ENCODE measurements at regions not wholly inside any gene's neighbourhood (a gene's known extent, or its start where the extent isn't known, plus 50 kb on each side); places are given as distances from the start of the nearest gene placed in this dataset.
A peak's percentile ranks its signal among the peaks of the same experiment; 100 is the strongest.

DNA sequence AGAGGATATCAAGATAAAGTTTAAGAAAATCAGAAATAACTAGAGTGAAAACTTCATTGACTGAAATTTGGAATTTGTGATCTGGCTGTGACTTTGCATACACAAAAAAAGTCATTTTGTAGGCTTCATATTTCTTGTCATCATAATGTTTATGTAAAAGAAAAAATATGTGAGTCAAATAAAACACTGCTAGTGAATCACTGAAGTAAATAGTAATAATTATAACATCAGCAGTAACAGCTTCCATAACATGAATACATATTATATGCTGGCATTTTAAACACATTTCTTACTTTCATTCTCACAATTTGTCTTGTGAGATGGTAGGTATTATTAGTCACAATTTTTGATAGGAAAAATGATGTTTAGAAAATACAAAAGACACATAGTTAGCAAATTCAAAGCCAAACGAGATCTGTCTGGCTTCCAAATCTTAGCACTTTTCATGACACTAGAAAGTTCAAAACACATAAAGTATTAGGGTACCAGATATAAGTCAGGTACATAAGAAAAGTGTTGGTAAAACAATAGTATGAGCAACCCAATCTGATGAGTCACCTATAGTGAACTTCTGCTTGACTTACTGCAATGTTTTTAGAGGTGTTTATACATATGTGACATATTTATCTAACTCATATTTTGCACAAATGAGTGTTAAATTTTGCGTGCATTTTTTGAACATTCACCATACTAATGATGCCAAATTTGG is 241.0 kb upstream of the SNX7 start:
- DNase-seq: no peak

GRCh38 chr1:98417820-98418219 is 243.7 kb upstream of the SNX7 start:
- no peak for DNase-seq

DNA sequence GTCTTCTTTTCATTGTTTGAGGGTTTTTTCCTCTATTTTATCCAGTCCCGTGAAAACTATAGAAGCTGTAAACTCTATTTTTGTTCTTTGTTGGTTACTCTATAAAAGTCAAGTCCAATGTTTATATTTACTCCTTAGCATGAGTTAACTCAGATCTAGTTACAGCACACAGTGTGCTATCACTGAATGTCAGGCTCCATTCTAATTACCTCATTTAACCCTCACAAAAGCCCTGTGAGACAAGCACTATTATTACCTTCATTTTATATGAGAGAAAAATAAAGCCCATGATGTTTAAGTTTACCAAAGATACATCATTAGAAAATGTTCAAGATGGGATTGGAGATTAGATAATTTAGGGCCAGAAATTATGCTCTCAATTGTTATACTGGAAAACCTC is 251.4 kb upstream of the SNX7 start:
- no peak for DNase-seq

GRCh38 chr1:98406352-98407088 is 255.0 kb upstream of the SNX7 start:
- no peak for DNase-seq

DNA sequence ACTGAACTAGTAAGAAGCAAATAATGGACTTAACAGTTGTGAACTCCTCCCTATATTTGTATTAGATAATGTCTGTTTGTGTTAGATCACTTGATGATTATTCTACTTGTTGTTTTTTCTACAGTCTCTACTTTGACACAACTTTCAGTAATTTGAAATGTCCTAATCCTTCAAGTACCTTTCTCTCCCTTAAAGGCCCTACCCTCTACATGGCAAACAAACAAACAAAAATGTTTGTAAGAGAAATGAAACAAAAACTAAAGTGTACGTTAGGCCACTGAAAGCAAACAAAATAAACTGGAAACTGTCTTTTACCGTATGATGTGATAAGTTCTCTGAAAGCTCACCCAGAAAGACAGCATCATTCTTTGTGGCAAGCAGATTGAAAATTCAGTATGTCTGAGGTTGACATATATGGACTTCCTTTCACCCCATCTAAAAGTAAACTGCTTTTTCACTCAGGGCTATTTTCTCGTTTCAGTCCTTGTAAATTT is 255.9 kb upstream of the SNX7 start:
- no peak for DNase-seq

- DNase-seq: no peak
These were observed 256.7 kb upstream of the SNX7 start for GRCh38 chr1:98404866-98405265.

- DNase-seq: peak in 1 of 2 donors; percentile 58
These were observed 257.5 kb upstream of the SNX7 start for GRCh38 chr1:98403963-98404480.

DNA sequence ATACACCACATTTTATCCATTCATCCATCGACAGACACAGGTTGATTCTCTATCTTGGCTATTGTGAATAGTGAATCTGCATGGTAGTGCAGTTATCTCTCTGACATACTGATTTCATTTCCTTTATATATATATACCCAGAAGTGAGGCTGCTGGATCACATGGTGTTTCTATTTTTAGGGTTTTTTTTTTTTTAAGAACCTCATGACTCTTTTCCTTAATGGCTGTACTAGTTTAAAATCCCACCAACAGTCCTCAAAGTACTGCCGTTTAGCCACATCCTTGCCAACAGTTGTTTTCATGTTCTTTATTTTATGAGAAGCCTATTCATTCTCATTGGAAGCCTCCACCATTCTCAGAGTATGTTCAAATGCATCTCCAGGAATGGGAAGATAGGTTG is 258.7 kb upstream of the SNX7 start:
- DNase-seq: no peak

GRCh38 chr1:98400446-98400845 is 261.1 kb upstream of the SNX7 start:
- no peak for DNase-seq

DNA sequence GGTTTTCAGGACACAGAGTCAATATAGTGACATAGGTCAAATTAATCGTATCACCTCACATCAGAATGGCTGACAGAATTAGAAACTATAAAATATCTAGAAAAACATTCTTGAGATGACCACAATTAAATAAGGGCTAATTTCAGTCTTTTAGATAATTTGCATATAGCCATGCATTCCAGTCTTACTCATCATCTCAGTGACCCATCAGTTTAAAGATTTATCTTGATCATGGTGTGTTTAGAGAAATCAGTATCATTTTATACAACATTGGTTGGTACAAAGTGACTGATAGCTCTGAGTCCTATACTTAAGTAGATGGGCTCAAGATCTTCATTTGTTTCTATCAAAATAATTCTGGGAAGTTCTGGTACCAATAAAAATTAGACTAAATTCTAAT is 262.3 kb upstream of the SNX7 start:
- no peak for DNase-seq

DNA sequence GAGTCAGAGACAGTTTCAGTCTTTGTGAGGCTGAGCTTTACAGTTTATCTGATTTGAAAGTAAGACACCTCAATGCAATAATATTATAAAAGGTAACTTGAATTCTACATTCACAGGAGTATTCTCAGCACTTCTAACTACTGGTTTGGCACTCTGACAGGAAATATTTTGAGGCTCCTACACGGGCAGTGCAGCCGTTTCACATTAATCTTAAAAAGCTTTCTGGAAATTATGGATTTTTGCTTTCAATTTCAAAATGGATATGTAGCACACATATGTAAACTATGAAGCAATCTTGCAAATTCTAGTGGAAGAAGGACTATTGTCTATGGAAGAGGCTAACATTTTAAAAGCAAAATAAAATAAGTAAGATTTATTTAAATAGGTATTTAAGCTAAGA is 262.9 kb upstream of the SNX7 start:
- DNase-seq: no peak

GRCh38 chr1:98398092-98398491 is 263.4 kb upstream of the SNX7 start:
- DNase-seq: no peak

- no peak for DNase-seq
These were observed 267.8 kb upstream of the SNX7 start for GRCh38 chr1:98393719-98394118.

DNA sequence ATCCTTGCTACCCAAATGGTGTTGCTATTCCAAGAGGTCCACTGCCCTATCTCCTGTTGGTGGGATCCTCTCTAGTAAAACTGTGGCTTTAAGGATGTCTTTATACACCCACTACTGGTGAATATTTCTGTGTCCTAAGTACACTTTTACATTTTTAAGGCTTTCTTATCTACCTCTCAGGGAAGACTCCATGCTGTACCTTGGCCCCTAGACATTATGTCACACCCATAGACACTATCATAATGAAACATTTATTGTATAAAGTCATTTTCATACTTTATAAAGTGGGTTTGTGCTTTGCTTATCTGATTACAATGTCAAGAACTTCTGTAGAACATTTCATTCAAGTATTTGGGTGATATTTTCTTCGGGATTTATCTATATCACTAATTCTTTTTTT is 270.3 kb upstream of the SNX7 start:
- no peak for DNase-seq

GRCh38 chr1:98389809-98390208 is 271.7 kb upstream of the SNX7 start:
- DNase-seq: no peak

DNA sequence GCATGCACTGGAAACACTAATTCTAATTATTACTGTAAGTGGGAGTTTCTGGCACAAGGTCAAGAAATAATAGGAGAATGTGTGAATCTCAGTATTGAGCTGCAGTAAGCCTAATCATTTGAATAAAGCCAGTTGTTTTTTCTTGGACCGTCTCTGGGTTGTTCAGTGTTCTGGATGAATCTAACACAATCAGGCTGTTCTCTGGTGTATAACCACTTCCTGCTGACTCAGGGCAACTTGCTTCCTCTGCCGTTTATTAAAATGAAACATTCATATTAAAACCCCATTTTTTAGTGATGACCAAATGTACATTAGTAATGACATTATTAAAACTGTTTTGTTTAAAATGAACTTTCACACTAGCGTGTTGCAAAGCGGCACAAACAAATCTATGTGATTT is 273.1 kb upstream of the SNX7 start:
- peak; percentile 8 to 33 for DNase-seq

DNA sequence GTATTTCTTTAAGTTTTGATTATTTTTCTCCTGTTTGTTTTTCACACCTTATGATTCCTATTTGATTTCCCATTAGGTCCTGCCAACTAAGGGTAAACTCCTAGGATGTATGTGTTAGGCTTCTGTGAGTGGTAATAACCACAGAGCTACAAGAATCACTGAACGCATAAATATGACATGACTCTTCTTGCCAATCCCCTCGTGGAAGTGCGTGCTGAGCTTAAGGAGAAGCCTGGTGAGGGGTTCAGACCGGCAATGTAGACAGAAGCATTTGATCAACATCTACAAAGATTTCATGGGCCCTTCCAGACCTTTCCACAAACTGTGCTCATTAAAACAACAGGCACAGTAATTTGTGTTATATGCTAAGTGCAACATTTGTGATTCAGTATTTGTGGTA is 273.8 kb upstream of the SNX7 start:
- no peak for DNase-seq

- DNase-seq: no peak
These were observed 274.7 kb upstream of the SNX7 start for GRCh38 chr1:98386675-98387440.

GRCh38 chr1:98385652-98386051 is 275.9 kb upstream of the SNX7 start:
- no peak for DNase-seq

DNA sequence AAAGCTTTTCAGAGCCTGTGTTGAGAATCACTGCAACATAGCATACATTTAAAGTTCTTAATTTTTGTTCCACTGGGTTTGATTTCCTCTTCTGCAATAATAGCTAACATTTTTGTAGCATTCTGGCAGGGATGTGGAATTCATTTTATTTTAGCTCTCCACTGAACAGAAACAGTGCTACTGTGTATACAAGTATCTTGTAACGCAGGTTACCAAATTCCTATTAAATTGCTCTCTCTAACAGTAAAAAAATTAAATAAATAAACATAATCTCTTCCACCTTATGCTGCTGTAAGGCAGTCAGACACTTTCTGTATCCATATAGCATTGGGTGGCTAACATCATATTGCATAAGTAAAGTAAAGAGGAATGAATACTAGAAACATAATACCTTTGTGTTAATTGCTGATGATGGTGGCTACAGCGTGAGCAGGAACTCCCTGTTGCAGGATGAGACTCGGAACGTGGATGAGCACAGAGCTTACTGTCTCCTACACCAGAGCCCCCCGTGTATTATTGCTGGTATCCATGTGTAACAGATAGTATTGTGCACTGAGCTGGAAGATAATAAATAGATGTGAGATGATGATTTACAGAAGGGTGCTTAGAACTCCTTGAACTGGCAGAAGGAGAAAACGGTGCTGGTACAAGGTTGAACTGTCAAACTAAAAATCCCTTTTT is 276.9 kb upstream of the SNX7 start:
- no peak for DNase-seq

- DNase-seq: no peak
These were observed 278.4 kb upstream of the SNX7 start for GRCh38 chr1:98382986-98383740.

DNA sequence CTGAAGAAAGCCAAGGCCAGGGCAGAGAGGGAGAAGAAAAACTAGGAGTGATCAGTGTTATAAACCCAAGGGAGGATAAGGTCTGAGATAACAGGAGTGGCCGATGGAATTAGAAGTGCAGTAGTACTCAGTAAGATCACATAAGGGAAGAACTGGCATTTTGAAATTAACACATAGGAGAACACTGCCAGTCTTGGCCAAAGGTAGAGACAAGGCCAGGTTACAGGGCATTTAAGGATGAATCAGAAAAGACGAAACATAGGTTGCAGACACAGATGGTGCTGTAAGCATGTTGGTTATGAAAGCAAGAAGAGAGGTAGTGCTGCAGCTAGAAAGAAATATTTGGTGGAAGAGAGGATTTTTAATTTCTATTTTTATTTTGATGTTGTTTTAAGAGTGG is 278.9 kb upstream of the SNX7 start:
- no peak for DNase-seq

Measured in inflammatory macrophage (primary cell).